ENCODE measurements at regions not wholly inside any gene's neighbourhood (a gene's known extent, or its start where the extent isn't known, plus 50 kb on each side); places are given as distances from the start of the nearest gene placed in this dataset.

GRCh38 chr10:130728531-130729215 lies 582.8 kb downstream of the TCERG1L start:
- ATAC-seq (no peak), DNase-seq (ENCODE audit: low spot score) (no peak)
- no peaks in the 10 kb centered on the region for H3K79me2 ChIP-seq (replicated peaks; ENCODE audit: insufficient read depth)
- no peaks in the 10 kb centered on the region for H3F3A ChIP-seq (replicated peaks; ENCODE audit: low read depth)
- H3K9me2 ChIP-seq (ENCODE audit: insufficient read depth), result no peaks in the 10 kb centered on the region
- no peak for TF ChIP-seq EZH2phosphoT487 (IDR thresholded peaks at IDR 0.05; ENCODE audit: unreplicated experiment)
- TF ChIP-seq STAT1 (IDR thresholded peaks at IDR 0.05; ENCODE audit: unreplicated experiment), result no peak
- no peak for TF ChIP-seq ZNF114 (CRISPR knock-in tag; IDR thresholded peaks at IDR 0.05)
- TF ChIP-seq, protein P1, sequence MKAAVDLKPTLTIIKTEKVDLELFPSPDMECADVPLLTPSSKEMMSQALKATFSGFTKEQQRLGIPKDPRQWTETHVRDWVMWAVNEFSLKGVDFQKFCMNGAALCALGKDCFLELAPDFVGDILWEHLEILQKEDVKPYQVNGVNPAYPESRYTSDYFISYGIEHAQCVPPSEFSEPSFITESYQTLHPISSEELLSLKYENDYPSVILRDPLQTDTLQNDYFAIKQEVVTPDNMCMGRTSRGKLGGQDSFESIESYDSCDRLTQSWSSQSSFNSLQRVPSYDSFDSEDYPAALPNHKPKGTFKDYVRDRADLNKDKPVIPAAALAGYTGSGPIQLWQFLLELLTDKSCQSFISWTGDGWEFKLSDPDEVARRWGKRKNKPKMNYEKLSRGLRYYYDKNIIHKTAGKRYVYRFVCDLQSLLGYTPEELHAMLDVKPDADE (IDR thresholded peaks at IDR 0.05), result no peak
- no peak overlapping the region for H3K27ac ChIP-seq (ENCODE audit: low read depth)
- H3K36me3 Mint-ChIP-seq (ENCODE audit: low read depth), result peaks cover 40% of the 10 kb centered on the region
- H3K4me2 ChIP-seq, result no peak overlapping the region
- no peaks in the 10 kb centered on the region for H3K4me1 Mint-ChIP-seq
- no peaks in the 10 kb centered on the region for H3K4me1 ChIP-seq (ENCODE audit: insufficient read depth)
- no peak overlapping the region for H2AFZ ChIP-seq
- no peaks in the 10 kb centered on the region for H4K20me1 ChIP-seq (replicated peaks; ENCODE audit: insufficient read depth)
- no peak overlapping the region for H3K4me3 Mint-ChIP-seq
- H3K36me3 ChIP-seq (ENCODE audit: insufficient read depth), result no peaks in the 10 kb centered on the region
- H3K9me3 Mint-ChIP-seq, result peaks cover 96% of the 10 kb centered on the region
- H3K27ac Mint-ChIP-seq, result no peak overlapping the region
- H3K27me3 Mint-ChIP-seq (ENCODE audit: insufficient read depth, low read depth, poor library complexity), result peaks cover 4% of the 10 kb centered on the region
- H3K27me3 ChIP-seq (ENCODE audit: insufficient read depth), result no peaks in the 10 kb centered on the region
- H3K4me3 ChIP-seq, result no peak overlapping the region

- no peak overlapping the region for H3K4me3 ChIP-seq
- no peaks in the 10 kb centered on the region for H3K4me1 ChIP-seq (ENCODE audit: insufficient read depth)
- Mint-ChIP-seq H3K27me3 (ENCODE audit: insufficient read depth, low read depth, poor library complexity) (peaks cover 4% of the 10 kb centered on the region), H3K27ac (no peak overlapping the region), H3K4me3 (no peak overlapping the region), H3K9me3 (peaks cover 97% of the 10 kb centered on the region), H3K36me3 (ENCODE audit: low read depth) (peaks cover 41% of the 10 kb centered on the region), H3K4me1 (no peaks in the 10 kb centered on the region)
- no peak for DNase-seq (ENCODE audit: low spot score)
- no peaks in the 10 kb centered on the region for H3F3A ChIP-seq (replicated peaks; ENCODE audit: low read depth)
- no peak overlapping the region for H3K27ac ChIP-seq (ENCODE audit: low read depth)
- H4K20me1 ChIP-seq (replicated peaks; ENCODE audit: insufficient read depth), result no peaks in the 10 kb centered on the region
- H3K4me2 ChIP-seq, result no peak overlapping the region
- no peak for TF ChIP-seq NANOG (IDR thresholded peaks at IDR 0.05; ENCODE audit: borderline replicate concordance)
- TF ChIP-seq, protein P2, sequence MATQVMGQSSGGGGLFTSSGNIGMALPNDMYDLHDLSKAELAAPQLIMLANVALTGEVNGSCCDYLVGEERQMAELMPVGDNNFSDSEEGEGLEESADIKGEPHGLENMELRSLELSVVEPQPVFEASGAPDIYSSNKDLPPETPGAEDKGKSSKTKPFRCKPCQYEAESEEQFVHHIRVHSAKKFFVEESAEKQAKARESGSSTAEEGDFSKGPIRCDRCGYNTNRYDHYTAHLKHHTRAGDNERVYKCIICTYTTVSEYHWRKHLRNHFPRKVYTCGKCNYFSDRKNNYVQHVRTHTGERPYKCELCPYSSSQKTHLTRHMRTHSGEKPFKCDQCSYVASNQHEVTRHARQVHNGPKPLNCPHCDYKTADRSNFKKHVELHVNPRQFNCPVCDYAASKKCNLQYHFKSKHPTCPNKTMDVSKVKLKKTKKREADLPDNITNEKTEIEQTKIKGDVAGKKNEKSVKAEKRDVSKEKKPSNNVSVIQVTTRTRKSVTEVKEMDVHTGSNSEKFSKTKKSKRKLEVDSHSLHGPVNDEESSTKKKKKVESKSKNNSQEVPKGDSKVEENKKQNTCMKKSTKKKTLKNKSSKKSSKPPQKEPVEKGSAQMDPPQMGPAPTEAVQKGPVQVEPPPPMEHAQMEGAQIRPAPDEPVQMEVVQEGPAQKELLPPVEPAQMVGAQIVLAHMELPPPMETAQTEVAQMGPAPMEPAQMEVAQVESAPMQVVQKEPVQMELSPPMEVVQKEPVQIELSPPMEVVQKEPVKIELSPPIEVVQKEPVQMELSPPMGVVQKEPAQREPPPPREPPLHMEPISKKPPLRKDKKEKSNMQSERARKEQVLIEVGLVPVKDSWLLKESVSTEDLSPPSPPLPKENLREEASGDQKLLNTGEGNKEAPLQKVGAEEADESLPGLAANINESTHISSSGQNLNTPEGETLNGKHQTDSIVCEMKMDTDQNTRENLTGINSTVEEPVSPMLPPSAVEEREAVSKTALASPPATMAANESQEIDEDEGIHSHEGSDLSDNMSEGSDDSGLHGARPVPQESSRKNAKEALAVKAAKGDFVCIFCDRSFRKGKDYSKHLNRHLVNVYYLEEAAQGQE (IDR thresholded peaks at IDR 0.05; ENCODE audit: unreplicated experiment), result no peak
- TF ChIP-seq, protein P1 (IDR thresholded peaks at IDR 0.05), result no peak
- no peak for TF ChIP-seq CREB1 (CRISPR knock-in tag; IDR thresholded peaks at IDR 0.05; ENCODE audit: low read depth)
- TF ChIP-seq ZNF114 (CRISPR knock-in tag; IDR thresholded peaks at IDR 0.05), result no peak
- H3K79me2 ChIP-seq (replicated peaks; ENCODE audit: insufficient read depth), result no peaks in the 10 kb centered on the region
- H3K27me3 ChIP-seq (ENCODE audit: insufficient read depth), result no peaks in the 10 kb centered on the region
- no peak for ATAC-seq
- H3K9me2 ChIP-seq (ENCODE audit: insufficient read depth), result no peaks in the 10 kb centered on the region
- no peak overlapping the region for H2AFZ ChIP-seq
- no peaks in the 10 kb centered on the region for H3K36me3 ChIP-seq (ENCODE audit: insufficient read depth)
Observed at GRCh38 chr10:130729876-130730275, 581.6 kb downstream of the TCERG1L start.

All from GM23338 (cell line).